Neural cell (in vitro differentiated cells): ENCODE measurements at regions not wholly inside any gene's neighbourhood (a gene's known extent, or its start where the extent isn't known, plus 50 kb on each side); places are given as distances from the start of the nearest gene placed in this dataset.

Source experiments
- H2AFZ ChIP-seq: fragments of 200-600, 300-800 bp; sonication (generic), shearing (Covaris generic); 2 replicates; pipeline ENCODE4 v1.6.0; 2014; ENCODE audit warnings: low read depth, mild to moderate bottlenecking, antibody characterized with exemption, low read length, moderate library complexity
- H3F3A ChIP-seq: fragments of 200-600 bp; shearing (Covaris generic); 2 replicates; pipeline ENCODE4 v1.6.1; 2016; ENCODE audit warnings: mild to moderate bottlenecking, moderate library complexity, mixed read lengths, antibody characterized with exemption, low read length; ENCODE audit not compliant: insufficient read depth, poor library complexity, severe bottlenecking
- H3K27ac ChIP-seq: fragments of 200-600, 300-800 bp; sonication (generic), shearing (Covaris generic); 2 replicates; pipeline ENCODE4 v1.5.1; 2014; ENCODE audit warnings: mild to moderate bottlenecking, low read length, moderate library complexity
- H3K27me3 ChIP-seq: fragments of 300-800, 200-600 bp; sonication (generic), shearing (Covaris generic); 2 replicates; pipeline ENCODE4 v1.6.0; 2014; ENCODE audit warnings: mild to moderate bottlenecking, low read depth, low read length, moderate library complexity; ENCODE audit not compliant: insufficient read depth
- H3K36me3 ChIP-seq: fragments of 300-800, 200-600 bp; sonication (generic), shearing (Covaris generic); 2 replicates; pipeline ENCODE4 v1.5.1; 2014; ENCODE audit warnings: mild to moderate bottlenecking, antibody characterized with exemption, low read length, moderate library complexity; ENCODE audit not compliant: insufficient read depth
- H3K4me2 ChIP-seq: fragments of 300-800, 200-600 bp; sonication (generic), shearing (Covaris generic); 2 replicates; pipeline ENCODE4 v1.6.0; 2014; ENCODE audit warnings: mild to moderate bottlenecking, low read length
- H3K4me3 ChIP-seq: fragments of 300-800, 200-600 bp; sonication (generic), shearing (Covaris generic); 2 replicates; pipeline ENCODE4 v1.5.1; 2014; ENCODE audit warnings: mild to moderate bottlenecking, low read length, moderate library complexity
- H3K79me2 ChIP-seq: fragments of 200-600 bp; shearing (Covaris generic); replicated peaks from 2 replicates; pipeline ENCODE4 v1.6.0; 2014; ENCODE audit warnings: mild to moderate bottlenecking, low read length, moderate library complexity; ENCODE audit not compliant: insufficient read depth
- H3K9ac ChIP-seq: fragments of 300-800, 200-600 bp; sonication (generic), shearing (Covaris generic); 2 replicates; pipeline ENCODE4 v1.6.1; 2016; ENCODE audit warnings: mild to moderate bottlenecking, low read length, mixed read lengths
- H3K9me2 ChIP-seq: fragments of 200-600 bp; shearing (Covaris generic); 2 replicates; pipeline ENCODE4 v1.6.1; 2016; ENCODE audit warnings: mild to moderate bottlenecking, low read length, mixed read lengths; ENCODE audit not compliant: insufficient read depth
- H3K9me3 ChIP-seq: fragments of 200-600, 300-800 bp; sonication (generic), shearing (Covaris generic); 2 replicates; pipeline ENCODE4 v1.6.1; 2016; ENCODE audit warnings: mild to moderate bottlenecking, mixed run types, low read length, moderate library complexity, mixed read lengths
- H4K20me1 ChIP-seq: fragments of 200-600 bp; shearing (Covaris generic); 2 replicates; pipeline ENCODE4 v1.6.1; 2016; ENCODE audit warnings: mild to moderate bottlenecking, mixed run types; ENCODE audit not compliant: insufficient read depth
- CTCF ChIP-seq: fragments of 450-650 bp; IDR thresholded peaks from 2 replicates; pipeline ENCODE4 v1.5.1; 2014; ENCODE audit warnings: antibody characterized with exemption, mild to moderate bottlenecking, moderate library complexity; ENCODE audit not compliant: poor library complexity, severe bottlenecking
- EP300 ChIP-seq: fragments of 450-650 bp; conservative IDR thresholded peaks from 2 replicates; pipeline ENCODE4 v1.6.1; 2014; ENCODE audit warnings: antibody characterized with exemption, mild to moderate bottlenecking, moderate library complexity; ENCODE audit not compliant: poor library complexity, severe bottlenecking
- EZH2 ChIP-seq: fragments of 200-600, 300-800 bp; shearing (Covaris generic), sonication (generic); IDR thresholded peaks from 2 replicates; pipeline ENCODE4 v1.6.1; 2014; ENCODE audit warnings: antibody characterized with exemption, low read length, borderline replicate concordance, mild to moderate bottlenecking; ENCODE audit not compliant: insufficient read depth, poor library complexity, severe bottlenecking
- MXI1 ChIP-seq: fragments of 450-650 bp; conservative IDR thresholded peaks from 2 replicates; pipeline ENCODE4 v1.6.1; 2014; ENCODE audit warnings: antibody characterized with exemption, mild to moderate bottlenecking; ENCODE audit not compliant: poor library complexity, severe bottlenecking
- POLR2AphosphoS5 ChIP-seq: IDR thresholded peaks from 2 replicates; pipeline ENCODE4 v1.6.1; 2012
- RAD21 ChIP-seq: fragments of 450-650 bp; conservative IDR thresholded peaks from 2 replicates; pipeline ENCODE4 v1.6.1; 2014; ENCODE audit warnings: antibody characterized with exemption, mild to moderate bottlenecking, moderate library complexity
- REST ChIP-seq: IDR thresholded peaks from 2 replicates; pipeline ENCODE4 v1.6.1; 2012; ENCODE audit warnings: borderline replicate concordance
- SMC3 ChIP-seq: fragments of 450-650 bp; conservative IDR thresholded peaks from 2 replicates; pipeline ENCODE4 v1.6.1; 2014; ENCODE audit warnings: antibody characterized with exemption, mild to moderate bottlenecking, moderate library complexity; ENCODE audit not compliant: poor library complexity
- TAF1 ChIP-seq: IDR thresholded peaks from 2 replicates; pipeline ENCODE4 v1.6.1; 2012; ENCODE audit warnings: low read depth

- Histone ChIP-seq H3K9me2 (no peaks in the 10 kb centered on the region), H3K9ac (no peak overlapping the region), H3K4me2 (no peak overlapping the region), H3F3A (no peaks in the 10 kb centered on the region), H4K20me1 (no peaks in the 10 kb centered on the region), H3K9me3 (no peaks in the 10 kb centered on the region), H2AFZ (no peak overlapping the region), H3K36me3 (no peaks in the 10 kb centered on the region), H3K4me3 (no peak overlapping the region), H3K79me2 (no peaks in the 10 kb centered on the region), H3K27ac (no peak overlapping the region), H3K27me3 (no peaks in the 10 kb centered on the region)
- TF ChIP-seq POLR2AphosphoS5 = no peak
- no peak for TF ChIP-seq REST
- no peak for TF ChIP-seq EP300
- TF ChIP-seq TAF1 = no peak
- no peak for TF ChIP-seq CTCF
- TF ChIP-seq MXI1 = no peak
- TF ChIP-seq SMC3 = no peak
- no peak for TF ChIP-seq RAD21
- TF ChIP-seq EZH2 = no peak
Measured at GRCh38 chr7:18116661-18117060, 89.0 kb upstream of the PRPS1L1 start.

- H4K20me1 ChIP-seq = no peaks in the 10 kb centered on the region
- no peaks in the 10 kb centered on the region for H3K36me3 ChIP-seq
- H3F3A ChIP-seq = no peaks in the 10 kb centered on the region
- H2AFZ ChIP-seq = no peak overlapping the region
- H3K4me2 ChIP-seq = no peak overlapping the region
- no peaks in the 10 kb centered on the region for H3K9me3 ChIP-seq
- H3K79me2 ChIP-seq = no peaks in the 10 kb centered on the region
- no peak overlapping the region for H3K9ac ChIP-seq
- no peaks in the 10 kb centered on the region for H3K27me3 ChIP-seq
- H3K4me3 ChIP-seq = no peak overlapping the region
- TF ChIP-seq EP300 = no peak
- no peak for TF ChIP-seq TAF1
- no peak for TF ChIP-seq MXI1
- TF ChIP-seq REST = no peak
- TF ChIP-seq SMC3 = no peak
- no peak for TF ChIP-seq POLR2AphosphoS5
- TF ChIP-seq CTCF = no peak
- TF ChIP-seq RAD21 = no peak
- TF ChIP-seq EZH2 = no peak
- no peaks in the 10 kb centered on the region for H3K9me2 ChIP-seq
- no peak overlapping the region for H3K27ac ChIP-seq
Measured at GRCh38 chr7:18117482-18117881, 89.8 kb upstream of the PRPS1L1 start.
